K562 (cell line): ENCODE measurements at regions not wholly inside any gene's neighbourhood (a gene's known extent, or its start where the extent isn't known, plus 50 kb on each side); places are given as distances from the start of the nearest gene placed in this dataset.

Experiments used
- ATAC-seq: fragments of 200-7000 bp; cut with Tn5 transposase; 3 replicates; pipeline ENCODE4 v1.9.1; 2020; ENCODE audit warnings: moderate library complexity
- BruUV-seq: library from RNA; stranded (reverse); fragments of 400-500 nt; replicated peaks from 2 replicates; lab custom pipeline; 2021; lab: Mats Ljungman, UMichigan
- CTCF ChIA-PET: fragments of 300-600 bp; formaldehyde crosslinking; extraction: SDS; loops from one replicate; lab custom pipeline; 2021; ENCODE audit warnings: low intra/inter-chr PET ratio; lab: Yijun Ruan, JAX
- POLR2A ChIA-PET: fragments of 300-600, 350-650 bp; sonication (Branson Sonifier 250); formaldehyde crosslinking; extraction: SDS; loops from one replicate; lab custom pipeline; 2021; ENCODE audit warnings: antibody characterized with exemption, inconsistent platforms; lab: Yijun Ruan, JAX
- DNase-seq, 4 experiments: peaks; one replicate each; pipeline versions ENCODE4 v3.0.0 to v3.0.0-alpha.2; 2011 to 2018; ENCODE audit warnings: low spot score in 3 of 4, mixed read lengths in 3 of 4; ENCODE audit errors: extremely low read depth in 1 of 4
- FAIRE-seq: peaks from 2 replicates; lab custom pipeline; 2011; peaks lifted over from hg19 to GRCh38; lab: Jason Lieb, UNC
- H2AFZ ChIP-seq: 2 replicates; pipeline ENCODE4 v1.6.0; 2011; ENCODE audit warnings: low read depth, low read length, control low read depth, inconsistent platforms
- H3K27ac ChIP-seq: fragments of 200-600 bp; 3 replicates; pipeline ENCODE4 v1.8.0; 2011; ENCODE audit warnings: low read depth, mild to moderate bottlenecking, control low read depth, inconsistent platforms, low read length, moderate library complexity, mixed read lengths; ENCODE audit errors: extremely low read depth
- H3K27me3 ChIP-seq, 2 experiments: fragments of 300-600 bp in 1 of 2; 2 replicates in 1 of 2; 3 replicates in 1 of 2; pipeline versions ENCODE4 v1.6.0 to v1.8.0; 2011; ENCODE audit warnings: inconsistent platforms in 2 of 2, low read length in 2 of 2, mild to moderate bottlenecking in 1 of 2, mixed read lengths in 1 of 2, moderate library complexity in 1 of 2; ENCODE audit not compliant: control insufficient read depth in 2 of 2, insufficient read depth in 2 of 2
- H3K36me3 ChIP-seq: fragments of 300-600 bp; 3 replicates; pipeline ENCODE4 v1.8.0; 2011; ENCODE audit warnings: mild to moderate bottlenecking, low read length, inconsistent platforms; ENCODE audit not compliant: control insufficient read depth, insufficient read depth
- H3K4me1 ChIP-seq, 2 experiments: fragments of 200-600 bp in 1 of 2; replicated peaks in 1 of 2; 2 replicates in 1 of 2; 3 replicates in 1 of 2; pipeline versions ENCODE4 v1.5.1 to v1.8.0; 2011; ENCODE audit warnings: inconsistent platforms in 2 of 2, low read length in 2 of 2, mild to moderate bottlenecking in 1 of 2, mixed read lengths in 1 of 2, moderate library complexity in 1 of 2; ENCODE audit not compliant: control insufficient read depth in 2 of 2, insufficient read depth in 2 of 2
- H3K4me2 ChIP-seq: 2 replicates; pipeline ENCODE4 v1.6.1; 2011; ENCODE audit warnings: low read length, control low read depth, inconsistent platforms, mixed read lengths; ENCODE audit not compliant: insufficient read depth
- H3K4me3 ChIP-seq: fragments of 200-600 bp; sonication (generic), shearing (Covaris generic); 2 replicates; pipeline ENCODE4 v1.5.1; 2016; ENCODE audit warnings: control low read depth, inconsistent platforms
- H3K79me2 ChIP-seq: fragments of 200-600 bp; 3 replicates; pipeline ENCODE4 v1.8.0; 2011; ENCODE audit warnings: low read length, inconsistent platforms; ENCODE audit not compliant: control insufficient read depth, insufficient read depth
- H3K9ac ChIP-seq, 2 experiments: 2 replicates each; pipeline versions ENCODE4 v1.6.0 to v1.6.1; 2011; ENCODE audit warnings: low read depth in 2 of 2, low read length in 2 of 2, control low read depth in 1 of 2, inconsistent platforms in 1 of 2, mild to moderate bottlenecking in 1 of 2, mixed read lengths in 1 of 2; ENCODE audit not compliant: insufficient read depth in 1 of 2
- H3K9me1 ChIP-seq: one replicate; pipeline ENCODE4 v1.6.0; 2011; ENCODE audit warnings: inconsistent platforms, mild to moderate bottlenecking, low read length, moderate library complexity; ENCODE audit not compliant: control insufficient read depth, insufficient read depth
- H3K9me3 ChIP-seq: replicated peaks from 2 replicates; pipeline ENCODE4 v1.5.1; 2011; ENCODE audit warnings: low read depth, low read length, inconsistent platforms; ENCODE audit not compliant: control insufficient read depth, insufficient read depth
- H4K20me1 ChIP-seq: replicated peaks from 2 replicates; pipeline ENCODE4 v1.6.1; 2011; ENCODE audit warnings: low read length, inconsistent platforms, mixed read lengths; ENCODE audit not compliant: control insufficient read depth, insufficient read depth
- ARHGAP35 ChIP-seq: fragments of 450-650 bp; IDR thresholded peaks from 2 replicates; pipeline ENCODE4 v1.6.1; 2018; ENCODE audit not compliant: partially characterized antibody
- ARID1B ChIP-seq: fragments of 450-650 bp; IDR thresholded peaks from 2 replicates; pipeline ENCODE4 v1.6.1; 2016; ENCODE audit warnings: antibody characterized with exemption, mild to moderate bottlenecking, inconsistent platforms
- EZH2 ChIP-seq: IDR thresholded peaks from 2 replicates; pipeline ENCODE4 v1.6.1; 2012; ENCODE audit warnings: low read depth, mild to moderate bottlenecking, inconsistent platforms, low read length, borderline replicate concordance
- FOXK2 ChIP-seq, 2 experiments: fragments of 450-650 bp; IDR thresholded peaks in 1 of 2; conservative IDR thresholded peaks in 1 of 2; 2 replicates each; pipeline ENCODE4 v1.6.1; 2016; ENCODE audit warnings: low read depth in 2 of 2, mild to moderate bottlenecking in 1 of 2
- MECOM ChIP-seq: fragments of 250-450 bp; sonication (Bioruptor Pico); IDR thresholded peaks from 2 replicates; pipeline ENCODE4 v1.8.0; 2022; ENCODE audit warnings: inconsistent platforms
- MYNN ChIP-seq, 2 experiments: sonication (generic); formaldehyde crosslinking in 1 of 2; IDR thresholded peaks; 2 replicates each; pipeline versions ENCODE4 v1.5.0 to v1.6.1; 2016 to 2020; ENCODE audit warnings: antibody characterized with exemption in 1 of 2, missing genetic modification reagents in 1 of 2
- WGBS: fragments of 100-300 bp; shearing (Covaris generic); methylation state at CpG from one replicate; pipeline ENCODE4 v1.1.6; 2016; ENCODE audit warnings: low coverage, mixed read lengths; ENCODE audit not compliant: insufficient coverage; ENCODE audit errors: missing lambda C conversion rate; 5-methylcytosine and 5-hydroxymethylcytosine counted together
- in situ Hi-C: fragments of 300-500 bp; cut with MboI; formaldehyde crosslinking; loops from 4 replicates; pipeline ENCODE4 v1.15.0; 2018; ENCODE audit warnings: inconsistent platforms, mixed read lengths
- intact Hi-C: fragments of 100-400 bp; cut with micrococcal nuclease; formaldehyde crosslinking; loops from 2 replicates; pipeline ENCODE4 v1.14.2; 2022
- TF ChIP-seq, protein P1 (sequence below): sonication (generic); formaldehyde crosslinking; IDR thresholded peaks from 2 replicates; pipeline ENCODE4 v1.9.0; 2022; ENCODE audit warnings: mild to moderate bottlenecking, missing genetic modification reagents
- TF ChIP-seq, protein P2 (sequence below): sonication (generic); formaldehyde crosslinking; IDR thresholded peaks from 2 replicates; pipeline ENCODE4 v1.8.1; 2023; ENCODE audit warnings: mild to moderate bottlenecking, missing genetic modification reagents
- TF ChIP-seq, protein P3 (sequence below): fragments of 450-650 bp; conservative IDR thresholded peaks from 2 replicates; pipeline ENCODE4 v1.6.1; 2016; ENCODE audit warnings: missing genetic modification characterization, low read depth, mild to moderate bottlenecking, missing compliant biosample characterization, moderate library complexity

DNA sequence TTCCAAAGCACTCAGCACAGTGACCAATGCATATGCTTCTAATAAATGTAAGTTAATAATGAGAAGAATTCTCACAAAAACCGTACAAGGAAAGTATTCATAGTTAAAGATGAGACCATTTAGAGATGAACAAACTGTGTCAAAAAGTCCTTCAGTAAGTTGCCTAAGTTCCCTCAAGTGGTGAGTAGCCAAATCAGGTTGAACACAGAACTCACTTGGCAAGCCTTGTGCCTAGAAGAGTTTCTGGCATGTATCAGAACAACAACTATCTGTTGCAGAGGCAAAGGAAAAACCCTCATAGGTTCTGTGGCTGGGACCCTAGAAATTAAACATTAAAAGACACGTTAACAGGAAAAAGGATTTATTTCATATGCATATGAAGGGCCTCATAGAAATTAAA is 129.6 kb upstream of the DOK5 start:
- Histone ChIP-seq H3K36me3 (no peaks in the 10 kb centered on the region), H3K4me3 (no peak overlapping the region), H2AFZ (no peak overlapping the region), H3K79me2 (no peaks in the 10 kb centered on the region), H3K4me1 (no peaks in the 10 kb centered on the region), H3K9ac (no peak overlapping the region), H3K9me3 (no peaks in the 10 kb centered on the region), H3K27ac (no peak overlapping the region), H3K4me2 (no peak overlapping the region), H3K27me3 (no peaks in the 10 kb centered on the region), H4K20me1 (no peaks in the 10 kb centered on the region), H3K9me1 (no peaks in the 10 kb centered on the region)
- in situ Hi-C loops = no loop called here
- no peak for TF ChIP-seq ARID1B
- TF ChIP-seq MYNN (IDR thresholded peaks at IDR 0.05) = no peak
- TF ChIP-seq MYNN (CRISPR knock-in tag; IDR thresholded peaks at IDR 0.05) = no peak
- TF ChIP-seq MECOM (CRISPR knock-in tag) = no peak
- 0% methylated on average over 2 of the region's 2 CpGs for whole genome bisulfite sequencing
- ChIA-PET CTCF (no interaction called here), POLR2A (no interaction called here)
- intact Hi-C loops = no loop called here
- BruUV-seq = no TSS peak
- FAIRE-seq (no peak), ATAC-seq (no peak), DNase-seq (no peak)

DNA sequence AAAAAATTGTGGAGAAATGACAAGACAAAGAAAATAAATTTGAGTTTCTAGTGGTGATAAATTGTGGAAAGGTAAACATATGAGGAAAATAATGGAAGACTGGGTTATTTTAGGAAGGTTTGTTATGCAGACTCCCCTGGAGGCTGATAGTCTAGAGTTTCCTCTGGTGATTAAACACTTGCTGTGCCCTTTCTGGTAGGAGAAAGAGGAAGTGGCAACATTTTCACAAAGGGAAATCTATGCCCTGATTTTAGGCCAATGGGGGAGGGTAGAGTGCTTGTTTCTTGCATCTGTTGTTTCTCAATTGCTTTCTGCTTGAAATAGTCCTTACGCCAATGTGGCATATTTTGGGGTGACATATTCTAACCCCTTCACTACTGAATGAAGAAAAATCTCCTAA is 129.1 kb upstream of the DOK5 start:
- no peak for ATAC-seq
- Histone ChIP-seq H3K4me2 (no peak overlapping the region), H3K27ac (no peak overlapping the region), H3K36me3 (no peaks in the 10 kb centered on the region), H3K27me3 (no peaks in the 10 kb centered on the region), H3K9me3 (no peaks in the 10 kb centered on the region), H3K9me1 (no peaks in the 10 kb centered on the region), H2AFZ (no peak overlapping the region), H3K79me2 (no peaks in the 10 kb centered on the region), H3K4me1 (no peaks in the 10 kb centered on the region), H3K4me3 (no peak overlapping the region), H4K20me1 (no peaks in the 10 kb centered on the region), H3K9ac (no peak overlapping the region)
- no peak for DNase-seq
- FAIRE-seq = no peak
- POLR2A ChIA-PET = no interaction called here
- BruUV-seq = no TSS peak
- WGBS = 0% methylated on average over 1 of the region's 1 CpG
- CTCF ChIA-PET = no interaction called here
- in situ Hi-C loops = no loop called here
- intact Hi-C loops = no loop called here
- TF ChIP-seq, protein P1, sequence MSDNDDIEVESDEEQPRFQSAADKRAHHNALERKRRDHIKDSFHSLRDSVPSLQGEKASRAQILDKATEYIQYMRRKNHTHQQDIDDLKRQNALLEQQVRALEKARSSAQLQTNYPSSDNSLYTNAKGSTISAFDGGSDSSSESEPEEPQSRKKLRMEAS (CRISPR knock-in tag) = no peak
- TF ChIP-seq, protein P2, sequence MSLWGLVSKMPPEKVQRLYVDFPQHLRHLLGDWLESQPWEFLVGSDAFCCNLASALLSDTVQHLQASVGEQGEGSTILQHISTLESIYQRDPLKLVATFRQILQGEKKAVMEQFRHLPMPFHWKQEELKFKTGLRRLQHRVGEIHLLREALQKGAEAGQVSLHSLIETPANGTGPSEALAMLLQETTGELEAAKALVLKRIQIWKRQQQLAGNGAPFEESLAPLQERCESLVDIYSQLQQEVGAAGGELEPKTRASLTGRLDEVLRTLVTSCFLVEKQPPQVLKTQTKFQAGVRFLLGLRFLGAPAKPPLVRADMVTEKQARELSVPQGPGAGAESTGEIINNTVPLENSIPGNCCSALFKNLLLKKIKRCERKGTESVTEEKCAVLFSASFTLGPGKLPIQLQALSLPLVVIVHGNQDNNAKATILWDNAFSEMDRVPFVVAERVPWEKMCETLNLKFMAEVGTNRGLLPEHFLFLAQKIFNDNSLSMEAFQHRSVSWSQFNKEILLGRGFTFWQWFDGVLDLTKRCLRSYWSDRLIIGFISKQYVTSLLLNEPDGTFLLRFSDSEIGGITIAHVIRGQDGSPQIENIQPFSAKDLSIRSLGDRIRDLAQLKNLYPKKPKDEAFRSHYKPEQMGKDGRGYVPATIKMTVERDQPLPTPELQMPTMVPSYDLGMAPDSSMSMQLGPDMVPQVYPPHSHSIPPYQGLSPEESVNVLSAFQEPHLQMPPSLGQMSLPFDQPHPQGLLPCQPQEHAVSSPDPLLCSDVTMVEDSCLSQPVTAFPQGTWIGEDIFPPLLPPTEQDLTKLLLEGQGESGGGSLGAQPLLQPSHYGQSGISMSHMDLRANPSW (CRISPR knock-in tag) = no peak
- TF ChIP-seq EZH2 = no peak
- TF ChIP-seq FOXK2 (conservative IDR thresholded peaks at IDR 0.05 in 1 of 2, IDR thresholded peaks at IDR 0.05 in 1 of 2; ENCODE audit: low read depth in 2 of 2) = no peak
- TF ChIP-seq ARHGAP35 = no peak
- TF ChIP-seq, protein P3, sequence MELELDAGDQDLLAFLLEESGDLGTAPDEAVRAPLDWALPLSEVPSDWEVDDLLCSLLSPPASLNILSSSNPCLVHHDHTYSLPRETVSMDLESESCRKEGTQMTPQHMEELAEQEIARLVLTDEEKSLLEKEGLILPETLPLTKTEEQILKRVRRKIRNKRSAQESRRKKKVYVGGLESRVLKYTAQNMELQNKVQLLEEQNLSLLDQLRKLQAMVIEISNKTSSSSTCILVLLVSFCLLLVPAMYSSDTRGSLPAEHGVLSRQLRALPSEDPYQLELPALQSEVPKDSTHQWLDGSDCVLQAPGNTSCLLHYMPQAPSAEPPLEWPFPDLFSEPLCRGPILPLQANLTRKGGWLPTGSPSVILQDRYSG (tag) = no peak
